Medulla oblongata (tissue), 1 donor: ENCODE measurements at regions not wholly inside any gene's neighbourhood (a gene's known extent, or its start where the extent isn't known, plus 50 kb on each side); places are given as distances from the start of the nearest gene placed in this dataset.
A peak's percentile ranks its signal among the peaks of the same experiment; 100 is the strongest.
"Not testable (repeated sequence)": the region's sequence is repeated elsewhere in the genome, so short reads cannot be mapped to it uniquely, and the experiment has no call there.

Experiments
- DNase-seq: peaks from one replicate; pipeline ENCODE4 v3.0.0-alpha.2; 2015; ENCODE audit errors: extremely low spot score

GRCh38 chr1:19591482-19592091 is 52.5 kb upstream of the NBL1 start:
- no peak for DNase-seq

- DNase-seq, result no peak
Measured at GRCh38 chr1:19585507-19585906, 58.6 kb upstream of the NBL1 start.

GRCh38 chr1:19582318-19582717 is 61.8 kb upstream of the NBL1 start:
- no peak for DNase-seq

GRCh38 chr1:19581381-19581780 is 62.7 kb upstream of the NBL1 start:
- no peak for DNase-seq

- DNase-seq, result no peak
Measured at GRCh38 chr1:19577561-19577960, 66.5 kb upstream of the NBL1 start.

- no peak for DNase-seq
Measured at GRCh38 chr1:19577036-19577435, 67.1 kb upstream of the NBL1 start.

- no peak for DNase-seq
Measured at GRCh38 chr1:19569786-19570185, 74.3 kb upstream of the NBL1 start.

- DNase-seq, result no peak
Measured at GRCh38 chr1:19567041-19567440, 77.1 kb upstream of the NBL1 start.

- DNase-seq, result no peak
Measured at GRCh38 chr1:19564366-19564765, 79.0 kb upstream of the CAPZB start.

GRCh38 chr1:19563324-19564097 is 78.2 kb upstream of the CAPZB start:
- peak; percentile 8 for DNase-seq

- DNase-seq, result no peak
Measured at GRCh38 chr1:19562847-19563246, 77.5 kb upstream of the CAPZB start.

- no peak for DNase-seq
Measured at GRCh38 chr1:19560480-19560879, 75.1 kb upstream of the CAPZB start.

- no peak for DNase-seq
Measured at GRCh38 chr1:19559641-19560040, 74.3 kb upstream of the CAPZB start.

GRCh38 chr1:19557609-19558051 is 72.3 kb upstream of the CAPZB start:
- DNase-seq, result no peak

- no peak for DNase-seq
Measured at GRCh38 chr1:19554090-19554489, 68.8 kb upstream of the CAPZB start.

- no peak for DNase-seq
Measured at GRCh38 chr1:19552291-19553010, 67.1 kb upstream of the CAPZB start.

GRCh38 chr1:19551837-19552236 is 66.5 kb upstream of the CAPZB start:
- not testable (repeated sequence) for DNase-seq

GRCh38 chr1:19550437-19550836 is 65.1 kb upstream of the CAPZB start:
- not testable (repeated sequence) for DNase-seq

GRCh38 chr1:19547814-19548213 is 62.5 kb upstream of the CAPZB start:
- no peak for DNase-seq

GRCh38 chr1:19536519-19536918 is 51.2 kb upstream of the CAPZB start:
- no peak for DNase-seq

- no peak for DNase-seq
Measured at GRCh38 chr1:19535214-19535613, 49.9 kb upstream of the CAPZB start.
